ENCODE measurements at regions not wholly inside any gene's neighbourhood (a gene's known extent, or its start where the extent isn't known, plus 50 kb on each side); places are given as distances from the start of the nearest gene placed in this dataset.

DNA sequence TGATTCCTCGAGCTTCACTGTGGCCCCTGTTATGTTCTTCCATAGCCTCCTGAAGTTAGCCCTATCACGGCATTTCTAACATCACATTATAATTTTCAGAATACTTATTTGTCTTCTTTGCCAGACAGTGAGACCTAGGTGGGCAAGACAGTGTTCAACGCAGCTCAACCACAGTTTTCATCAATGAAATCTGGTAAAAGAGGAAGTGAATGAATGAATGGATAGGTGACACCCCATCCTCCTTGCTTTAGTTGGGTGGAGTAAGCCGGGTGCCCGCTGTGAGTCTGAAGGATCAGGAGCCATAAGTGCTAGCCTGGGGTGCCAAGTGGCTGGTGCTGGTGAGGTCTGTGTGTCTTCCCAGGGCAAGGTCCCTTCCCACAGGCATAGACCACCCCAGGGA lies 60.2 kb upstream of the MTNR1B start:
- Histone ChIP-seq H4K5ac (ENCODE audit: insufficient read length, low read depth, low read length) (no peak overlapping the region), H3K14ac (ENCODE audit: insufficient read depth, low read length) (no peak overlapping the region), H3K27ac (ENCODE audit: insufficient read length, low read depth, low read length) (no peak overlapping the region), H4K8ac (replicated peaks; ENCODE audit: insufficient read length, low read depth, low read length) (no peak overlapping the region), H3K79me2 (ENCODE audit: insufficient read depth, low read length) (no peaks in the 10 kb centered on the region), H3K27me3 (ENCODE audit: insufficient read depth, low read length) (no peaks in the 10 kb centered on the region), H2BK12ac (ENCODE audit: insufficient read length, low read depth, low read length) (no peak overlapping the region), H3K23me2 (ENCODE audit: insufficient read length, low read depth, low read length, poor library complexity, severe bottlenecking) (no peaks in the 10 kb centered on the region), H3K56ac (ENCODE audit: insufficient read length, low read depth, low read length) (no peak overlapping the region), H3K9ac (ENCODE audit: extremely low read depth, insufficient read length, low read length) (no peak overlapping the region), H3K4ac (ENCODE audit: low read depth, low read length) (no peak overlapping the region), H4K20me1 (ENCODE audit: control insufficient read depth, insufficient read depth, insufficient read length) (no peaks in the 10 kb centered on the region), H3K18ac (ENCODE audit: insufficient read length, low read depth, low read length) (no peak overlapping the region), H3T11ph (ENCODE audit: low read length) (no peak overlapping the region), H2BK5ac (ENCODE audit: insufficient read length, low read length) (no peak overlapping the region), H2BK120ac (ENCODE audit: low read depth, low read length, poor library complexity, severe bottlenecking) (no peak overlapping the region), H3K4me2 (ENCODE audit: insufficient read depth, insufficient read length, low read length) (no peak overlapping the region), H2AK5ac (ENCODE audit: insufficient read length, low read length) (no peak overlapping the region), H2AFZ (ENCODE audit: low read length) (no peak overlapping the region), H3K23ac (ENCODE audit: insufficient read length, low read depth, low read length) (no peak overlapping the region), H4K91ac (ENCODE audit: insufficient read length, low read depth, low read length) (no peak overlapping the region), H3K4me1 (ENCODE audit: insufficient read depth, low read length) (no peaks in the 10 kb centered on the region), H2BK15ac (ENCODE audit: low read depth, low read length) (no peak overlapping the region), H2BK20ac (ENCODE audit: low read depth, low read length, poor library complexity, severe bottlenecking) (no peak overlapping the region), H3K9me3 (ENCODE audit: control insufficient read depth, low read depth, low read length) (no peaks in the 10 kb centered on the region), H3K79me1 (ENCODE audit: insufficient read depth, low read depth, low read length, poor library complexity, severe bottlenecking) (no peaks in the 10 kb centered on the region)
- TF ChIP-seq, protein P1, sequence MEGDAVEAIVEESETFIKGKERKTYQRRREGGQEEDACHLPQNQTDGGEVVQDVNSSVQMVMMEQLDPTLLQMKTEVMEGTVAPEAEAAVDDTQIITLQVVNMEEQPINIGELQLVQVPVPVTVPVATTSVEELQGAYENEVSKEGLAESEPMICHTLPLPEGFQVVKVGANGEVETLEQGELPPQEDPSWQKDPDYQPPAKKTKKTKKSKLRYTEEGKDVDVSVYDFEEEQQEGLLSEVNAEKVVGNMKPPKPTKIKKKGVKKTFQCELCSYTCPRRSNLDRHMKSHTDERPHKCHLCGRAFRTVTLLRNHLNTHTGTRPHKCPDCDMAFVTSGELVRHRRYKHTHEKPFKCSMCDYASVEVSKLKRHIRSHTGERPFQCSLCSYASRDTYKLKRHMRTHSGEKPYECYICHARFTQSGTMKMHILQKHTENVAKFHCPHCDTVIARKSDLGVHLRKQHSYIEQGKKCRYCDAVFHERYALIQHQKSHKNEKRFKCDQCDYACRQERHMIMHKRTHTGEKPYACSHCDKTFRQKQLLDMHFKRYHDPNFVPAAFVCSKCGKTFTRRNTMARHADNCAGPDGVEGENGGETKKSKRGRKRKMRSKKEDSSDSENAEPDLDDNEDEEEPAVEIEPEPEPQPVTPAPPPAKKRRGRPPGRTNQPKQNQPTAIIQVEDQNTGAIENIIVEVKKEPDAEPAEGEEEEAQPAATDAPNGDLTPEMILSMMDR (conservative IDR thresholded peaks at IDR 0.05): no peak
- H3K27me3 Mint-ChIP-seq (ENCODE audit: low read depth): no peaks in the 10 kb centered on the region; the same call in 1 of the 2 replicates
- peaks cover 5 to 8% of the 10 kb centered on the region in 2 experiments; a peak in 3 of 4 replicates for H3K4me1 Mint-ChIP-seq
- DNase-seq: no peak
- H3K4me3 Mint-ChIP-seq: no peak overlapping the region
- no CpG with 5 or more reads among the region's 5 CpGs for WGBS (ENCODE audit: extremely low coverage, insufficient read length, low lambda C conversion rate)
- no peak overlapping the region for H3K27ac Mint-ChIP-seq
- no peaks in the 10 kb centered on the region for H3K9me3 Mint-ChIP-seq
- peaks cover 0 to 2% (median 0%) of the 10 kb centered on the region in 3 experiments; a peak in 1 of 7 replicates for H3K36me3 Mint-ChIP-seq (ENCODE audit: insufficient read depth in 1 of 3, low read depth in 3 of 3)
